GM23248 (cell line): ENCODE measurements at regions not wholly inside any gene's neighbourhood (a gene's known extent, or its start where the extent isn't known, plus 50 kb on each side); places are given as distances from the start of the nearest gene placed in this dataset.

ENCODE experiments used
- EZH2 ChIP-seq: fragments of 200-600 bp; sonication (generic); IDR thresholded peaks from 2 replicates; pipeline ENCODE4 v1.6.1; 2018; ENCODE audit warnings: antibody characterized with exemption, mild to moderate bottlenecking; ENCODE audit not compliant: insufficient read depth, poor library complexity, severe bottlenecking
- EZH2phosphoT487 ChIP-seq: fragments of 200-600 bp; sonication (generic); IDR thresholded peaks from 2 replicates; pipeline ENCODE4 v1.6.1; 2018; ENCODE audit warnings: antibody characterized with exemption, moderate library complexity, mild to moderate bottlenecking, low read depth; ENCODE audit not compliant: insufficient read depth

- no peak for TF ChIP-seq EZH2
- no peak for TF ChIP-seq EZH2phosphoT487
These were observed 92.7 kb downstream of the ZC3H11B start for GRCh38 chr1:219520241-219520640.
